ENCODE measurements at regions not wholly inside any gene's neighbourhood (a gene's known extent, or its start where the extent isn't known, plus 50 kb on each side); places are given as distances from the start of the nearest gene placed in this dataset.
"Not testable (repeated sequence)": the region's sequence is repeated elsewhere in the genome, so short reads cannot be mapped to it uniquely, and the experiment has no call there.

DNA sequence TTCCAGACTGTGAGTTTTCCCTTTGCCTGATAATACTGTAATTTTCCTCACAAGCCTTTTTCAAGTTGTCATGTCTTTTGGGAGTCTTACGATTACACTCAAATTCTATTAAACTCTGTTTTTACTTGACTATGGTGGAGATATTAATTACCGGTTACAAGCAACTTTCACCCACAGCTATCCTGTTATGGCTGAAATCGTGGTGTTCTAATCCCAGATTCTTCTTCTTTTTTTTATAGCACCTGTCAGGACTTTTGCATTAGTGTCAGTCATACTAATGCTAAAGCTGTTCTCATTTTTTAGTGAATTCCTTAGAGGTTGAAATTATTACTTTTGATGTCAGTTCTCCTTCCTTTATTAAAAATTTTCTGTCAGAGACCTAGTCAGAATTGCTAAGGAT is 187.8 kb upstream of the CSNK1A1L start:
- no peaks in the 10 kb centered on the region for H3K4me1 ChIP-seq
- no peak overlapping the region for H3K4me3 ChIP-seq
- intact Hi-C loops (cut with DNase I; ENCODE audit: low total_unique reads), result no loop called here
- TF ChIP-seq POLR2AphosphoS5 (IDR thresholded peaks at IDR 0.05), result no peak
- no peak for TF ChIP-seq CTCF (IDR thresholded peaks at IDR 0.05)
- TF ChIP-seq POLR2A (IDR thresholded peaks at IDR 0.05), result no peak
- H3K27me3 ChIP-seq, result no peaks in the 10 kb centered on the region
- no peaks in the 10 kb centered on the region for H3K36me3 ChIP-seq
- no peak overlapping the region for H3K27ac ChIP-seq
- no peaks in the 10 kb centered on the region for H3K9me3 ChIP-seq
- DNase-seq (ENCODE audit: low spot score in 2 of 2), result no peak

GRCh38 chr13:37290716-37291505 is 185.4 kb upstream of the CSNK1A1L start:
- no peak for DNase-seq (ENCODE audit: low spot score in 2 of 2)
- no peaks in the 10 kb centered on the region for H3K27me3 ChIP-seq
- H3K9me3 ChIP-seq, result no peaks in the 10 kb centered on the region
- H3K4me1 ChIP-seq, result no peaks in the 10 kb centered on the region
- no peak overlapping the region for H3K27ac ChIP-seq
- intact Hi-C loops (cut with DNase I; ENCODE audit: low total_unique reads), result no loop called here
- H3K36me3 ChIP-seq, result no peaks in the 10 kb centered on the region
- no peak overlapping the region for H3K4me3 ChIP-seq
- TF ChIP-seq POLR2AphosphoS5 (IDR thresholded peaks at IDR 0.05) (no peak), POLR2A (IDR thresholded peaks at IDR 0.05) (no peak), CTCF (IDR thresholded peaks at IDR 0.05) (no peak)

GRCh38 chr13:37289212-37289935 is 183.9 kb upstream of the CSNK1A1L start:
- no peak for DNase-seq (ENCODE audit: low spot score in 2 of 2)
- Histone ChIP-seq H3K36me3 (no peaks in the 10 kb centered on the region), H3K4me1 (no peaks in the 10 kb centered on the region), H3K27me3 (no peaks in the 10 kb centered on the region), H3K27ac (no peak overlapping the region), H3K9me3 (no peaks in the 10 kb centered on the region), H3K4me3 (no peak overlapping the region)
- TF ChIP-seq POLR2AphosphoS5 (IDR thresholded peaks at IDR 0.05) (no peak), POLR2A (IDR thresholded peaks at IDR 0.05) (no peak), CTCF (IDR thresholded peaks at IDR 0.05) (no peak)
- intact Hi-C loops (cut with DNase I; ENCODE audit: low total_unique reads), result no loop called here

DNA sequence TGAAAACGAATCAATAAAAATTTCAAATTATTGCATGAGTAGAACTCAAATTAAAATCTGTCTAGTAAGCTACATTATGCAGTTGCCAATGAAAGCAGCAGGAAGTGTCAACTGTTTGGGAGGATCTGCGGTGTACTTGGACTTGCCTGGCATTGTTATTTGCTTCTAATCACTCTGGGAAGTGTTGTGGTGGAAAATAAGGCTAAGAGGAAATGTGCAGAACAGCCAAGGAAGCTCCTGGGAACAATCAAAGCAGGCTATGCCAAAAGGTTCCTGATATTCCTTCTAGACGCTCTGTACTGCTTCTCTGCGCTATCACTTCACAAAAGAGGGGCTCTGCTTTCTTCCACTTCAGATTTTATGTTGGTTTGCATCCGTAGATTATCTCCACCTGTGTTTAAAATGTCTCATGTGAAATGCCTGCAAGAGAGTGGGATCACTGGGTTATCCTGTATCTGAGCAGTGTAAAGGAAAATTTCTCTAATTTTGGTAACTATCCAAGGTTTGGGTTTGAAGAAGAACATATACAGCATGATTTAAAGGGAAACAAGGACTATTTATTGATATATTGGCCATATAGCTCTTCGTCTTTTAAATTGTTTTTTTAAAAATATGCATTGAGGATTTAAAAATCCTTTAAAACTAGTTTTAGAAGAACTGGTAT is 182.7 kb upstream of the CSNK1A1L start:
- H3K27ac ChIP-seq, result no peak overlapping the region

GRCh38 chr13:37280231-37280630 is 174.8 kb upstream of the CSNK1A1L start:
- H3K9me3 ChIP-seq; H3K27me3 ChIP-seq; DNase-seq (ENCODE audit: low spot score in 2 of 2); H3K4me3 ChIP-seq; H3K4me1 ChIP-seq; intact Hi-C loops (cut with DNase I; ENCODE audit: low total_unique reads); H3K27ac ChIP-seq; H3K36me3 ChIP-seq: not testable (repeated sequence)

More for the DNA sequence above, 182.7 kb upstream of the CSNK1A1L start:
- H3K36me3 ChIP-seq, result no peaks in the 10 kb centered on the region
- TF ChIP-seq POLR2AphosphoS5 (IDR thresholded peaks at IDR 0.05) (no peak), CTCF (IDR thresholded peaks at IDR 0.05) (no peak), POLR2A (IDR thresholded peaks at IDR 0.05) (no peak)
- intact Hi-C loops (cut with DNase I; ENCODE audit: low total_unique reads), result no loop called here
- no peak overlapping the region for H3K4me3 ChIP-seq
- no peaks in the 10 kb centered on the region for H3K9me3 ChIP-seq
- H3K27me3 ChIP-seq, result no peaks in the 10 kb centered on the region
- no peaks in the 10 kb centered on the region for H3K4me1 ChIP-seq
- DNase-seq (ENCODE audit: low spot score in 2 of 2), result no peak
